Keratinocyte (primary cell): ENCODE measurements at regions not wholly inside any gene's neighbourhood (a gene's known extent, or its start where the extent isn't known, plus 50 kb on each side); places are given as distances from the start of the nearest gene placed in this dataset.

Experiments
- DNase-seq: peaks from one replicate; pipeline ENCODE4 v3.0.0-alpha.2; 2011; ENCODE audit warnings: low read depth, missing footprints, low spot score
- FAIRE-seq: peaks from 2 replicates; lab custom pipeline; 2011; peaks lifted over from hg19 to GRCh38; lab: Jason Lieb, UNC
- H2AFZ ChIP-seq: 2 replicates; pipeline ENCODE4 v1.6.0; 2012; ENCODE audit warnings: low read length, control low read depth, inconsistent platforms; ENCODE audit not compliant: control insufficient read depth
- H3K27ac ChIP-seq: 2 replicates; pipeline ENCODE4 v1.5.1; 2011; ENCODE audit warnings: low read length; ENCODE audit not compliant: control insufficient read depth, insufficient read depth
- H3K27me3 ChIP-seq: 3 replicates; pipeline ENCODE4 v1.6.0; 2011; ENCODE audit warnings: low read length; ENCODE audit not compliant: control insufficient read depth, insufficient read depth; ENCODE audit errors: extremely low read depth
- H3K36me3 ChIP-seq, 2 experiments: 2 replicates in 1 of 2; 3 replicates in 1 of 2; pipeline ENCODE4 v1.5.1; 2011; ENCODE audit warnings: low read length in 2 of 2, mild to moderate bottlenecking in 1 of 2; ENCODE audit not compliant: control insufficient read depth in 2 of 2, insufficient read depth in 2 of 2; ENCODE audit errors: extremely low read depth in 1 of 2
- H3K4me1 ChIP-seq: 3 replicates; pipeline ENCODE4 v1.5.1; 2011; ENCODE audit warnings: low read length; ENCODE audit not compliant: control insufficient read depth, insufficient read depth; ENCODE audit errors: extremely low read depth
- H3K4me2 ChIP-seq: 3 replicates; pipeline ENCODE4 v1.6.0; 2011; ENCODE audit warnings: low read depth, low read length; ENCODE audit not compliant: control insufficient read depth, insufficient read depth; ENCODE audit errors: extremely low read depth
- H3K4me3 ChIP-seq, 3 experiments: fragments of 200-600 bp in 1 of 3; sonication (generic) in 1 of 3; 2 replicates in 2 of 3; 3 replicates in 1 of 3; pipeline ENCODE4 v1.5.1; 2011 to 2016; ENCODE audit warnings: low read length in 3 of 3, mild to moderate bottlenecking in 3 of 3, control low read depth in 2 of 3, inconsistent platforms in 1 of 3, low read depth in 1 of 3, mixed read lengths in 1 of 3, mixed run types in 1 of 3, moderate library complexity in 1 of 3; ENCODE audit not compliant: control insufficient read depth in 2 of 3, insufficient read depth in 2 of 3; ENCODE audit errors: extremely low read depth in 1 of 3
- H3K79me2 ChIP-seq: 2 replicates; pipeline ENCODE4 v1.6.0; 2012; ENCODE audit warnings: low read length; ENCODE audit not compliant: control insufficient read depth, insufficient read depth
- H3K9ac ChIP-seq: 3 replicates; pipeline ENCODE4 v1.6.0; 2011; ENCODE audit warnings: low read length; ENCODE audit not compliant: control insufficient read depth, insufficient read depth; ENCODE audit errors: extremely low read depth
- H3K9me1 ChIP-seq: 3 replicates; pipeline ENCODE4 v1.6.0; 2011; ENCODE audit warnings: low read length; ENCODE audit not compliant: control insufficient read depth, insufficient read depth; ENCODE audit errors: extremely low read depth
- H3K9me3 ChIP-seq: 2 replicates; pipeline ENCODE4 v1.5.1; 2012; ENCODE audit warnings: low read depth, low read length; ENCODE audit not compliant: control insufficient read depth
- H4K20me1 ChIP-seq: 3 replicates; pipeline ENCODE4 v1.6.0; 2011; ENCODE audit warnings: low read length; ENCODE audit not compliant: control insufficient read depth, insufficient read depth; ENCODE audit errors: extremely low read depth
- EZH2 ChIP-seq: IDR thresholded peaks from one replicate; pipeline ENCODE4 v1.6.1; 2012; ENCODE audit warnings: inconsistent platforms, mild to moderate bottlenecking, low read length, moderate library complexity
- dilution Hi-C: fragments of 300-500 bp; cut with MboI; formaldehyde crosslinking; loops from one replicate; pipeline ENCODE4 v1.7.0; 2020; ENCODE audit warnings: low sequenced_read_pairs; ENCODE audit not compliant: extremely low pct_ligation_motif_present
- TF ChIP-seq, protein P1 (sequence below), 3 experiments: IDR thresholded peaks in 1 of 3; conservative IDR thresholded peaks in 1 of 3; optimal IDR thresholded peaks in 1 of 3; 2 replicates in 2 of 3; 3 replicates in 1 of 3; pipeline versions ENCODE3 to v1.5.1; 2011; ENCODE audit warnings: low read length in 3 of 3, mild to moderate bottlenecking in 3 of 3, moderate library complexity in 2 of 3, control low read depth in 1 of 3, inconsistent platforms in 1 of 3; ENCODE audit not compliant: insufficient read depth in 2 of 3; ENCODE audit errors: extremely low read depth in 1 of 3

DNA sequence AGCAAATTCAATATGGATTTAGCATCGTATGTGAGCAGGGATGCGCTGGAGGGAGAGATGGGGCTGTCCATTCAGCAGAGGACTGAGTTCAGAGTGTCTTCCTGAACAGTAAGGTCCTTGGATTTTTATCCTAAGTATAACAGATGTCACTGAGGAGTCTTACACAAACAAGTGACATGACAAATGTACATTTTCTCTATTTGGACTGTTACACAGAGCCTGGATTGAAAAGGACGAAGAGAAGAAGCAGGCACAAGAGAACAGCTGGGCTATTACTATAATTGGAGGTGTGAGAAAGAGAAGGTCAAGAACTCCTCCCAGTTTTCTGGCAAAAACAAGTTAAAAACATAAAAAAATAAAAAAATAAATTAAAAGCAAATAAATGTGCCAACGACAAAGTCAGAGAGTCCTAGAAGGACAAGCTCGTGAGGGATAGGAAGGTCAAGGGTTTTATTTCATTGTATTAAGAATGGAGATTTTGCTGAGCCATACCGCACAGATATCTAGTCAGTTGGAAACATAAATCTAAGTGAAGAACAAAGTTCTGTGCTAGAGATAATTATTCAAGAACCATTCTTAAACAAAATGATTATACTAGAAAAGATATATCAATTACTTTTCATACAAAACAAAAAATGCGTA lies 1186.3 kb downstream of the EFNB2 start:
- Histone ChIP-seq H3K4me2 (no peak overlapping the region), H2AFZ (no peak overlapping the region), H3K27ac (no peak overlapping the region), H3K27me3 (no peaks in the 10 kb centered on the region), H3K4me1 (peaks cover 11% of the 10 kb centered on the region), H3K9ac (no peak overlapping the region), H3K36me3 (no peaks in the 10 kb centered on the region), H3K79me2 (no peaks in the 10 kb centered on the region), H3K9me3 (no peaks in the 10 kb centered on the region), H3K4me3 (no peak overlapping the region), H4K20me1 (no peaks in the 10 kb centered on the region), H3K9me1 (no peaks in the 10 kb centered on the region)
- DNase-seq (no peak), FAIRE-seq (peak; percentile 20)
- dilution Hi-C loops: no loop called here
- no peak for TF ChIP-seq EZH2
- TF ChIP-seq, protein P1, sequence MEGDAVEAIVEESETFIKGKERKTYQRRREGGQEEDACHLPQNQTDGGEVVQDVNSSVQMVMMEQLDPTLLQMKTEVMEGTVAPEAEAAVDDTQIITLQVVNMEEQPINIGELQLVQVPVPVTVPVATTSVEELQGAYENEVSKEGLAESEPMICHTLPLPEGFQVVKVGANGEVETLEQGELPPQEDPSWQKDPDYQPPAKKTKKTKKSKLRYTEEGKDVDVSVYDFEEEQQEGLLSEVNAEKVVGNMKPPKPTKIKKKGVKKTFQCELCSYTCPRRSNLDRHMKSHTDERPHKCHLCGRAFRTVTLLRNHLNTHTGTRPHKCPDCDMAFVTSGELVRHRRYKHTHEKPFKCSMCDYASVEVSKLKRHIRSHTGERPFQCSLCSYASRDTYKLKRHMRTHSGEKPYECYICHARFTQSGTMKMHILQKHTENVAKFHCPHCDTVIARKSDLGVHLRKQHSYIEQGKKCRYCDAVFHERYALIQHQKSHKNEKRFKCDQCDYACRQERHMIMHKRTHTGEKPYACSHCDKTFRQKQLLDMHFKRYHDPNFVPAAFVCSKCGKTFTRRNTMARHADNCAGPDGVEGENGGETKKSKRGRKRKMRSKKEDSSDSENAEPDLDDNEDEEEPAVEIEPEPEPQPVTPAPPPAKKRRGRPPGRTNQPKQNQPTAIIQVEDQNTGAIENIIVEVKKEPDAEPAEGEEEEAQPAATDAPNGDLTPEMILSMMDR (optimal IDR thresholded peaks at IDR 0.05 in 1 of 3, IDR thresholded peaks at IDR 0.05 in 1 of 3, conservative IDR thresholded peaks at IDR 0.05 in 1 of 3; ENCODE audit: extremely low read depth in 1 of 3, insufficient read depth in 2 of 3, low read length in 3 of 3): no peak

DNA sequence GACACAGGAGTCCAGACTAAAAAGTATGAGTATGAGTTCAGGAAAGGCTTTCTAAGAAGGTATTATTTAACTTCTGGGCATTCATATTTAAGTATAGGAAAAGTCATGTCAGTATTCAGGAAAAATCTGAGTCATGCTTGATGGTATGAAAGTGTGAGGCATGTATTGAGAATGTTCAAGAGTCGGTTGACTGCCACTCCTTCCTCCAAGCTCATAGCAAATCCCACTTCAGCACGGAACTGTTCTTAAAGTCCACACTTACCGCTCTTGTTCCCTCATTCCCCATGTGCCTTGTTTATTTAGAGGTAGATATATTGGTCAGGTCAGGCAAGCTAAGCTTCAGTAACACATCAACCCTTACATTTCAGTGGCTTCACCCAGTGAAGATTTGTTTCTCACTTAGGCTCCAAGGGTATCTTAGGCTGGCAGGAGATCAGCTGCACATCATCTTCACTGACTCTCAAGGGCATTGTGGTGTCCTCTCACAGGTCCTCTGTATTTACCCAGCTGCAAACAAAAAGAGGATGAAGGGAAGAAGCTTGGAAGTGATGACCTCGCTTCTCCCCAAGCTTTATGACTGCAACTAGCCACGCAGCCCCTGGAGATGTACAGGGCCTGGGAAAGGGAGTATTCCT lies 1189.2 kb downstream of the EFNB2 start:
- DNase-seq (peak; percentile 21), FAIRE-seq (peak; percentile 96)
- peak overlapping the region; percentile 92 for H2AFZ ChIP-seq
- no peak overlapping the region for H3K4me3 ChIP-seq
- H3K36me3 ChIP-seq: no peaks in the 10 kb centered on the region
- no peaks in the 10 kb centered on the region for H3K79me2 ChIP-seq
- H3K4me2 ChIP-seq: peak overlapping the region; percentile 61
- no peak overlapping the region for H3K9ac ChIP-seq
- TF ChIP-seq EZH2: no peak
- TF ChIP-seq, protein P1 (optimal IDR thresholded peaks at IDR 0.05 in 1 of 3, IDR thresholded peaks at IDR 0.05 in 1 of 3, conservative IDR thresholded peaks at IDR 0.05 in 1 of 3; ENCODE audit: extremely low read depth in 1 of 3, insufficient read depth in 2 of 3, low read length in 3 of 3): no peak
- dilution Hi-C loops: no loop called here
- H4K20me1 ChIP-seq: no peaks in the 10 kb centered on the region
- peak overlapping the region; percentile 59 for H3K27ac ChIP-seq
- H3K9me3 ChIP-seq: no peaks in the 10 kb centered on the region
- H3K9me1 ChIP-seq: no peaks in the 10 kb centered on the region
- no peaks in the 10 kb centered on the region for H3K27me3 ChIP-seq
- H3K4me1 ChIP-seq: peaks cover 11% of the 10 kb centered on the region
